CD8-positive, alpha-beta memory T cell (primary cell): ENCODE measurements at regions not wholly inside any gene's neighbourhood (a gene's known extent, or its start where the extent isn't known, plus 50 kb on each side); places are given as distances from the start of the nearest gene placed in this dataset.
A peak's percentile ranks its signal among the peaks of the same experiment; 100 is the strongest.

Experiments
- CTCF ChIA-PET: fragments of 350-600 bp; sonication (Branson Sonifier 250); formaldehyde crosslinking; loops from one replicate; lab custom pipeline; 2021; ENCODE audit warnings: antibody characterized with exemption; lab: Charles Lee
- POLR2A ChIA-PET: fragments of 350-600 bp; sonication (Branson Sonifier 250); formaldehyde crosslinking; loops from one replicate; lab custom pipeline; 2021; ENCODE audit warnings: antibody characterized with exemption; lab: Charles Lee
- DNase-seq, 5 donors: peaks; one replicate each; pipeline versions ENCODE4 v3.0.0 to v3.0.0-alpha.2; 2020 to 2022; ENCODE audit warnings: mixed read lengths in 1 of 5
- H3K27ac ChIP-seq: one replicate; pipeline ENCODE4 v1.7.0; 2013; ENCODE audit warnings: low read depth, mild to moderate bottlenecking, low read length, moderate library complexity
- H3K27me3 ChIP-seq: 2 replicates; pipeline ENCODE4 v1.7.0; 2013; ENCODE audit warnings: low read length, mild to moderate bottlenecking; ENCODE audit not compliant: insufficient read depth, poor library complexity, severe bottlenecking
- H3K36me3 ChIP-seq: 2 replicates; pipeline ENCODE4 v1.7.0; 2013; ENCODE audit warnings: mild to moderate bottlenecking, low read length, moderate library complexity; ENCODE audit not compliant: insufficient read depth
- H3K4me1 ChIP-seq: 2 replicates; pipeline ENCODE4 v1.7.0; 2013; ENCODE audit warnings: mild to moderate bottlenecking, low read length, moderate library complexity; ENCODE audit not compliant: insufficient read depth
- H3K4me3 ChIP-seq: 2 replicates; pipeline ENCODE4 v1.7.0; 2013; ENCODE audit warnings: mild to moderate bottlenecking, low read length
- H3K9me3 ChIP-seq: 2 replicates; pipeline ENCODE4 v1.7.0; 2013; ENCODE audit warnings: mild to moderate bottlenecking, low read length
- H3K27ac Mint-ChIP-seq, 8 donors: one replicate each; pipeline ENCODE4 v1.8.0; 2020 to 2021; ENCODE audit warnings: mixed read lengths in 8 of 8, mild to moderate bottlenecking in 6 of 8, inconsistent platforms in 3 of 8, moderate library complexity in 3 of 8
- H3K27me3 Mint-ChIP-seq, 2 donors: one replicate each; pipeline ENCODE4 v1.8.0; 2020 to 2021; ENCODE audit warnings: mixed read lengths in 2 of 2, mild to moderate bottlenecking in 1 of 2, moderate library complexity in 1 of 2
- H3K36me3 Mint-ChIP-seq, 3 donors: one replicate each; pipeline ENCODE4 v1.8.0; 2020 to 2021; ENCODE audit warnings: mixed read lengths in 3 of 3, inconsistent platforms in 1 of 3, mild to moderate bottlenecking in 1 of 3
- H3K4me1 Mint-ChIP-seq, 3 donors: one replicate each; pipeline ENCODE4 v1.8.0; 2020 to 2021; ENCODE audit warnings: mixed read lengths in 3 of 3, inconsistent platforms in 1 of 3, mild to moderate bottlenecking in 1 of 3
- H3K4me3 Mint-ChIP-seq, 7 donors: one replicate each; pipeline ENCODE4 v1.8.0; 2020 to 2021; ENCODE audit warnings: mixed read lengths in 7 of 7, mild to moderate bottlenecking in 6 of 7, moderate library complexity in 4 of 7, inconsistent platforms in 2 of 7
- H3K9me3 Mint-ChIP-seq, 5 donors: one replicate each; pipeline ENCODE4 v1.8.0; 2020 to 2022; ENCODE audit warnings: mixed read lengths in 5 of 5, mild to moderate bottlenecking in 3 of 5, moderate library complexity in 2 of 5, inconsistent platforms in 1 of 5

- DNase-seq = no peak
- H3K4me1 Mint-ChIP-seq = peaks cover 0 to 13% (median 2%) of the 10 kb centered on the region in 3 donors
- peaks cover 0 to 8% (median 0%) of the 10 kb centered on the region in 5 donors for H3K9me3 Mint-ChIP-seq
- Histone ChIP-seq H3K27me3 (no peaks in the 10 kb centered on the region), H3K36me3 (no peaks in the 10 kb centered on the region), H3K9me3 (no peaks in the 10 kb centered on the region), H3K4me3 (no peak overlapping the region), H3K27ac (no peak overlapping the region), H3K4me1 (peaks cover 9% of the 10 kb centered on the region)
- H3K27me3 Mint-ChIP-seq = peaks cover 3 to 11% of the 10 kb centered on the region in 2 donors
- no peak overlapping the region for H3K27ac Mint-ChIP-seq
- CTCF ChIA-PET = interaction anchor here (0.9 kb wide), 1 partner anchor 20 kb away, joined by 3 read pairs; no protein-coding TSS in a partner anchor
- POLR2A ChIA-PET = no interaction called here
- H3K36me3 Mint-ChIP-seq = no peaks in the 10 kb centered on the region
- no peak overlapping the region for H3K4me3 Mint-ChIP-seq
These were observed 301.7 kb downstream of the TTLL7 start for GRCh38 chr1:83697220-83697619.

GRCh38 chr1:83694449-83694848 lies 304.5 kb downstream of the TTLL7 start:
- Histone ChIP-seq H3K36me3 (no peaks in the 10 kb centered on the region), H3K27me3 (no peaks in the 10 kb centered on the region), H3K4me1 (peaks cover 9% of the 10 kb centered on the region), H3K4me3 (no peak overlapping the region), H3K9me3 (no peaks in the 10 kb centered on the region), H3K27ac (no peak overlapping the region)
- no peaks in the 10 kb centered on the region for H3K36me3 Mint-ChIP-seq
- H3K27ac Mint-ChIP-seq = no peak overlapping the region
- peaks cover 0 to 8% (median 0%) of the 10 kb centered on the region in 3 donors for H3K4me1 Mint-ChIP-seq
- peaks cover 3 to 11% of the 10 kb centered on the region in 2 donors for H3K27me3 Mint-ChIP-seq
- CTCF ChIA-PET = no interaction called here
- POLR2A ChIA-PET = no interaction called here
- H3K4me3 Mint-ChIP-seq = peak overlapping the region in 1 of 7 donors; percentile 40
- DNase-seq = no peak
- peaks cover 0 to 11% (median 9%) of the 10 kb centered on the region in 5 donors for H3K9me3 Mint-ChIP-seq

- no peaks in the 10 kb centered on the region for H3K9me3 ChIP-seq
- DNase-seq = no peak
- no peaks in the 10 kb centered on the region for H3K27me3 ChIP-seq
- H3K27ac Mint-ChIP-seq = no peak overlapping the region
- H3K4me1 Mint-ChIP-seq = peaks cover 0 to 8% (median 0%) of the 10 kb centered on the region in 3 donors
- ChIA-PET CTCF (no interaction called here), POLR2A (no interaction called here)
- peaks cover 0 to 9% (median 9%) of the 10 kb centered on the region in 5 donors for H3K9me3 Mint-ChIP-seq
- no peaks in the 10 kb centered on the region for H3K36me3 Mint-ChIP-seq
- H3K36me3 ChIP-seq = no peaks in the 10 kb centered on the region
- H3K27me3 Mint-ChIP-seq = peaks cover 3 to 11% of the 10 kb centered on the region in 2 donors
- H3K27ac ChIP-seq = no peak overlapping the region
- peak overlapping the region in 2 of 7 donors; percentile 35 to 47 for H3K4me3 Mint-ChIP-seq
- no peak overlapping the region for H3K4me3 ChIP-seq
- H3K4me1 ChIP-seq = peaks cover 9% of the 10 kb centered on the region
These were observed 305.4 kb downstream of the TTLL7 start for GRCh38 chr1:83693427-83694126.

DNA sequence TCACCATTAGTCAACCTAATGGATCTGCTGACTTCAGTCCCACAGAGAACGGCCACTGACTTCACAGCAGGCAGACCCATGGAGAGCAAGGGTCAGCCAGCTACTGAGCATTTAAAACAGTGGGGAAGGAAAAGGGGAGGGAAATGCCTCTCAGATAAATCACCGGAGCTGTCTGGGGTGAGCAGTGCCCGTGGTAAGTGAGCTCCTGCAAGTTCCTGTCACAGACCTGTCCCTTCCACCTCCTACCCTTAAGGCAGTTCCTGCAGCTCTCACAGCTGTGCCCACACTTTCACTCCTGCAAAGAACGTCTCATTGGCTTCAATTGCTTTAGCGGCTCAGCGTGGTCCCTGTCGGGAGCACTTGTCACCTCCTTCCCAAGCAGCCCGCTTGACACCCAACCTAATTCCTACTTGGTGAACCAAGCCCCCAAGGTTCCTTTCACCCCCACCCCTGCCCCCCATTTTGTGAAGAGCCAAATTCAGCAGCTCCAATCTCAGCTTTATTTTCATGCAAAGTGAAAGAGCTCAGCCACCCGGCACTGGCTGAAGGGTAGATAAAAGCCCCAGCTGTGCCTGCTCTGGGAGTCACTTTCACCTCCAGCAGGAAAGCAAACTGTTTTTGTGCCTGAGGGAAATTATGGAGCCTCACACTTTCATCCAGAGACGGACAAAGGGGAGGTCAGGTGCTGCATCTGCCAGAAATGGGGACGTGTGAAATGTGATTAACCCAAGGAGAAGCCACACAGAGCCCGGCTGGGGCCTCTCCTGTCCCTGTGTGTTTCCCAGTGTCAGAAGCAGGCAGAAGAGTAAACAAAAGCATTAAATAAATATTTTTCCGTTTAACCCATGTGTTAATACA lies 306.2 kb downstream of the TTLL7 start:
- POLR2A ChIA-PET = no interaction called here
- peak in 1 of 5 donors; percentile 13 for DNase-seq
- Mint-ChIP-seq H3K9me3 (peaks cover 0 to 11% (median 9%) of the 10 kb centered on the region in 5 donors), H3K27me3 (peaks cover 3 to 11% of the 10 kb centered on the region in 2 donors), H3K4me1 (peaks cover 0 to 8% (median 0%) of the 10 kb centered on the region in 3 donors), H3K27ac (peak overlapping the region in 3 of 8 donors; percentile 9 to 68 (median 22)), H3K4me3 (peak overlapping the region in 6 of 7 donors; percentile 46 to 78 (median 60)), H3K36me3 (no peaks in the 10 kb centered on the region)
- Histone ChIP-seq H3K36me3 (no peaks in the 10 kb centered on the region), H3K9me3 (no peaks in the 10 kb centered on the region), H3K27ac (no peak overlapping the region), H3K4me3 (no peak overlapping the region), H3K27me3 (no peaks in the 10 kb centered on the region), H3K4me1 (peaks cover 9% of the 10 kb centered on the region)
- CTCF ChIA-PET = no interaction called here

DNA sequence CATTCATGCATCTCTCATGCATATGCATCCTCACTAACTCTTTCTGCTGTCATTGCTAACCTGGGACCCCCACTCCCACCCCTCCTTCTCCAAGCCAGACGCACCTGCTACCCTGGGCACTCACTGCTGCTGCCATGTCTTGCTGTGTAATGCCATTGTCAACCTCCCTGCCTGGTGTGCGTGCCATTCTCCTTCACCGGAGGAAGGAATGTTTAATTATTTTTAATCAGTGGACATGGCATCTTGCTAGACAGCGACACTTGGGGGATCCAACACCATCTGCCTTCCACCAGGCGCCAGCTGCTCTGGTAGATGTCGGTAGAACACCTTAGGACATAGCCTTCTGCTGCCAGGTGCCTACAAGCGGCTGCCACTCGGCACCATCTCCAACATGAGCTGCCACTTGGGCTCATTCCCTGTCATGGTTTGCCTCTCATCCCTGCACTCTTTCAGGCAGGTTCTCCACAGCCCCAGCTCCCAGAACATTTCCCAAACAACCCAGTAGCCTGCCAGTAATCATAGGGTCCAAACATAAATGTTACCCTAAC lies 306.9 kb downstream of the TTLL7 start:
- DNase-seq = no peak
- POLR2A ChIA-PET = no interaction called here
- no peaks in the 10 kb centered on the region for H3K36me3 Mint-ChIP-seq
- H3K4me3 Mint-ChIP-seq = no peak overlapping the region
- no peak overlapping the region for H3K27ac ChIP-seq
- peaks cover 9% of the 10 kb centered on the region for H3K4me1 ChIP-seq
- peaks cover 2 to 15% (median 9%) of the 10 kb centered on the region in 5 donors for H3K9me3 Mint-ChIP-seq
- H3K4me1 Mint-ChIP-seq = peaks cover 0 to 8% (median 0%) of the 10 kb centered on the region in 3 donors
- peak overlapping the region in 1 of 8 donors; percentile 30 for H3K27ac Mint-ChIP-seq
- CTCF ChIA-PET = no interaction called here
- peaks cover 3 to 11% of the 10 kb centered on the region in 2 donors for H3K27me3 Mint-ChIP-seq
- H3K4me3 ChIP-seq = no peak overlapping the region
- no peaks in the 10 kb centered on the region for H3K27me3 ChIP-seq
- no peaks in the 10 kb centered on the region for H3K9me3 ChIP-seq
- no peaks in the 10 kb centered on the region for H3K36me3 ChIP-seq

- Mint-ChIP-seq H3K36me3 (no peaks in the 10 kb centered on the region), H3K9me3 (peaks cover 2 to 16% (median 9%) of the 10 kb centered on the region in 5 donors), H3K27ac (no peak overlapping the region), H3K4me3 (no peak overlapping the region), H3K4me1 (peaks cover 0 to 8% (median 0%) of the 10 kb centered on the region in 3 donors), H3K27me3 (peaks cover 0 to 3% of the 10 kb centered on the region in 2 donors)
- no peak for DNase-seq
- H3K27ac ChIP-seq = no peak overlapping the region
- no peaks in the 10 kb centered on the region for H3K9me3 ChIP-seq
- H3K27me3 ChIP-seq = no peaks in the 10 kb centered on the region
- ChIA-PET CTCF (no interaction called here), POLR2A (no interaction called here)
- H3K36me3 ChIP-seq = no peaks in the 10 kb centered on the region
- H3K4me1 ChIP-seq = peaks cover 9% of the 10 kb centered on the region
- H3K4me3 ChIP-seq = no peak overlapping the region
These were observed 308.7 kb downstream of the TTLL7 start for GRCh38 chr1:83689921-83690868.

DNA sequence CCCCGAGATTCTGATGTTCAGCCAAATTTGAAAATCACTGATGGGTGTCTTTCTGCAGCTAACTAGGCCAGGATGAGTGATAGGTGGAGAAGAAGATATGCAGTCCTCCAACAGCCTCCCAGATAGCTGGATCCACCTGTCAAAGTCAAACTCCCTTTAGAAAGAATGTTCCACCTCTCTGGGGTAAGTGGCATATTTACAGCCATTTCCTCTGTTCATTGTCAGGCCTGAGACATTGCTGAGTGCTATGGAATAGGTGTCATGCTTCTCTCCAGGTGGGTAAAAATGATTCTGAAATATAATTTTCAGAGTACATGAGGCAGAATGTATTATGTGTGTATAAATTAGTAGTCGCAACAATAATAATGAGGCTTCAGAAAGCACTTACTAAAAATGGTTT lies 316.8 kb downstream of the TTLL7 start:
- Mint-ChIP-seq H3K27me3 (no peaks in the 10 kb centered on the region), H3K27ac (no peak overlapping the region), H3K36me3 (no peaks in the 10 kb centered on the region), H3K4me3 (no peak overlapping the region), H3K4me1 (no peaks in the 10 kb centered on the region), H3K9me3 (peaks cover 0 to 9% (median under 1%) of the 10 kb centered on the region in 5 donors)
- no peaks in the 10 kb centered on the region for H3K27me3 ChIP-seq
- H3K4me1 ChIP-seq = no peaks in the 10 kb centered on the region
- H3K4me3 ChIP-seq = no peak overlapping the region
- no peak for DNase-seq
- H3K27ac ChIP-seq = no peak overlapping the region
- ChIA-PET POLR2A (no interaction called here), CTCF (no interaction called here)
- no peaks in the 10 kb centered on the region for H3K9me3 ChIP-seq
- no peaks in the 10 kb centered on the region for H3K36me3 ChIP-seq
